ENCODE measurements at regions not wholly inside any gene's neighbourhood (a gene's known extent, or its start where the extent isn't known, plus 50 kb on each side); places are given as distances from the start of the nearest gene placed in this dataset.

- TF ChIP-seq CTCF (IDR thresholded peaks at IDR 0.05; ENCODE audit: extremely low read depth in 1 of 2, insufficient read depth in 1 of 2, low read depth in 1 of 2, low read length in 2 of 2) (no peak), POLR2A (IDR thresholded peaks at IDR 0.05; ENCODE audit: low read depth, low read length) (no peak), POLR2AphosphoS5 (IDR thresholded peaks at IDR 0.05; ENCODE audit: insufficient read depth, low read depth, low read length) (no peak), MYC (IDR thresholded peaks at IDR 0.05; ENCODE audit: low read depth, low read length) (no peak), EZH2 (IDR thresholded peaks at IDR 0.05; ENCODE audit: borderline replicate concordance, low read depth, low read length, severe bottlenecking) (no peak), FOS (IDR thresholded peaks at IDR 0.05; ENCODE audit: borderline replicate concordance, insufficient read depth, low read length) (no peak), JUN (IDR thresholded peaks at IDR 0.05; ENCODE audit: borderline replicate concordance, insufficient read depth, insufficient read length, low read depth) (no peak)
These were observed 586.5 kb upstream of the EPHA7 start for GRCh38 chr6:94005835-94006234.
